Hepatocyte (in vitro differentiated cells): ENCODE measurements at regions not wholly inside any gene's neighbourhood (a gene's known extent, or its start where the extent isn't known, plus 50 kb on each side); places are given as distances from the start of the nearest gene placed in this dataset.

ENCODE experiments used
- CTCF ChIP-seq: fragments of 200-600 bp; sonication (generic); IDR thresholded peaks from 2 replicates; pipeline ENCODE4 v1.5.1; 2016; ENCODE audit warnings: antibody characterized with exemption, mild to moderate bottlenecking; ENCODE audit not compliant: poor library complexity
- EZH2 ChIP-seq: fragments of 200-600 bp; sonication (generic); IDR thresholded peaks from 2 replicates; pipeline ENCODE4 v1.6.1; 2016; ENCODE audit warnings: antibody characterized with exemption, mild to moderate bottlenecking, borderline replicate concordance
- EZH2phosphoT487 ChIP-seq: fragments of 200-600 bp; sonication (generic); IDR thresholded peaks from one replicate; pipeline ENCODE4 v1.6.1; 2018; ENCODE audit warnings: antibody characterized with exemption, mild to moderate bottlenecking, low read depth, moderate library complexity; ENCODE audit not compliant: unreplicated experiment, severe bottlenecking

DNA sequence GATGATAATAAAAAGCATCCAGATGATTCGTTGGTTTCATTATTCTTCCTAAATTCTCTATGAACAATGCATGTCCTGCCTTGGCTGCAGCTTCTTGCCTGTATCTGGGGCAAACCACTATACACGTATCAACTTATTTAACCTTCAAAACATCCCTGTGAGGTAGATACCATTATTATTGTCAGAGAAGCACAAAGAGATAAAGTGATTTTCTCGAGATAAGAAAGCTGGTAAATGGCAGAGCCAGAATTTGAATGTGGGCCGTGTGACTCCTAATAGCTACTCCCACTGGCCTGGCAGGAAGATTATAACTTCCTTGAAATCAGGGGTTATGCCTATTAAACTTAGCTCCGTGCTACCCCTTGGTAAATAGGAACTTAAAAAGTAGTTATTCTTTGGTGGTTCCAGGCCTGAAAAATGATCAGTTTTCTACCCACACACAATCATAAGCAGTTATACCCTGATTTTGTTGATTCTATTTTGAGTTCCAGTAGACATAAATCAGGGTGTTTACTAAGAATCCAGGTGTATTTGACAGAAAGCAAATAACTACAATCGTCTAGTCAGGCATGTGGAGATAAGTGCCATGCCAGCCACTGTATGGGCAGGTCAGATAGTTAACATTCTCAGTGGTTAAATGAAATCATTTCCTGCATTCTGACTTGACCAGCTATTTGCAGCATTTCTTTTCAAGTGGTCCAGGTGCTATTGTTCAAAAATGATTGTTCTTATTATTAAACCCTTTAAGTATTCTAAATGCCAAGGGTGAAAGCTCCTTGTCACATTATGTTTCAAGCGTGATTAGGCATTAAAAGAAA, 99.2 kb upstream of the LRRN1 start:
- TF ChIP-seq CTCF (no peak), EZH2 (no peak), EZH2phosphoT487 (no peak)
